HG02840 (cell line): ENCODE measurements at regions not wholly inside any gene's neighbourhood (a gene's known extent, or its start where the extent isn't known, plus 50 kb on each side); places are given as distances from the start of the nearest gene placed in this dataset.
"Not testable (repeated sequence)": the region's sequence is repeated elsewhere in the genome, so short reads cannot be mapped to it uniquely, and the experiment has no call there.

ENCODE experiments used
- ATAC-seq: cut with Tn5 transposase; IDR thresholded peaks from one replicate; pipeline ENCODE4 v1.9.1; 2021; ENCODE audit warnings: mild to moderate bottlenecking, moderate library complexity, moderate number of reproducible peaks; ENCODE audit not compliant: unreplicated experiment, low FRiP score

DNA sequence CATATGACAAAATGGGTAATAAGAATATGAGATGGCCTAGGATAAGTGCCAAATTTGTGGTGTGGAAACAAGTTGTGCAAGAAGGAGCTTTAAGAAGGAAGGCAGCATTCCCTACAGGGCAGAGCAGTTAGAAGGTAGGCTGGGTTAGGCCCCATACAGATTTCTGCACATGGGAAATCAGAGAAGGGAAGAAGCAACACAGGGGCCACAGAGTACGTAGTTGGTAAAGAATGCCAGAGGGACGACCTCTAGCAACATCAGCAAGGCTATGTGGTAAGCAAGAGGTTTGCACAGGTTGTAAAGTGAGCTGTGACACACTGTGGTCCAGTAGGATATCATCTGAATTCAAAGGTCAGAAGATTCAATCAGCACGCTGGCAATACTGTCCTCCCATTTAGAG is 765.6 kb upstream of the B3GALT2 start:
- no peak for ATAC-seq

GRCh38 chr1:193944454-193944853 is 758.0 kb upstream of the B3GALT2 start:
- no peak for ATAC-seq

DNA sequence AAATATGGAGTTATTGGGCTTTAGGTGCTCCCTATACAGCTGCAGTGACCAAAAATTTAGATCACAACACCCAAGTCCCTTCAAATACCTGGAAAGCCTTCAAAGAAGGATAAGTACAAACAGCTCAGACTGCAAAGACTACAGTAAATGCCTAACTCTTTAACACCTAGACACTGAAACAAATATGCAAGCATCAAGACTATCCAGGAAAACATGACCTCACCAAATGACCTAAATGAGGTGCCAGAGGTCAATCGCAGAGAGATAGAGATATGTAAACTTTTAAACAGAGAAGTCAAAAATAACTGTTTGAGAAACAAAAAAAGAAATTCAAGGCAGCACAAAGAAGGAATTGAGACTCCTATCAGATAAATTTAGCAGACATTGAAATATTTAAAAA is 753.8 kb upstream of the B3GALT2 start:
- no peak for ATAC-seq

- ATAC-seq = no peak
Observed at GRCh38 chr1:193939585-193939984, 753.2 kb upstream of the B3GALT2 start.

DNA sequence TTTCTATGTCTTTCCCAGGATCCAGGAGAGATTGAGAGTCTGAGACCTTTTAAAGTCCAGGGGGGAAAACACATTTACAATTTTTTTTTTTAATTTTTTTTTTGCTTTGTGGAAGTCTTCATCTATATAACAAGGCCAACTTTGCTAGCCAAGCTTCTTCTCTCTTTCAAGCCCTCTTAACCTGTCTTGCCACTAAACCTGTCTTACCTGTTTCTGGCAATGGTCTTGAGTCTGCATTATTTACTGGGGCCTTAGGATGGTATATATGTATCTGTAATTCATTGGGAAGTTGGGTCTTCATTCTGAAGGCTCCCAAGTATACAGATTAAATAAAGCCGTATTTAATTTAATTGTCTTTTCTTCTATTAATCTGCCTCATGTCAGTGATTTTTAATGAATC is 750.9 kb upstream of the B3GALT2 start:
- no peak for ATAC-seq

- no peak for ATAC-seq
Observed at GRCh38 chr1:193932979-193933378, 746.6 kb upstream of the B3GALT2 start.

DNA sequence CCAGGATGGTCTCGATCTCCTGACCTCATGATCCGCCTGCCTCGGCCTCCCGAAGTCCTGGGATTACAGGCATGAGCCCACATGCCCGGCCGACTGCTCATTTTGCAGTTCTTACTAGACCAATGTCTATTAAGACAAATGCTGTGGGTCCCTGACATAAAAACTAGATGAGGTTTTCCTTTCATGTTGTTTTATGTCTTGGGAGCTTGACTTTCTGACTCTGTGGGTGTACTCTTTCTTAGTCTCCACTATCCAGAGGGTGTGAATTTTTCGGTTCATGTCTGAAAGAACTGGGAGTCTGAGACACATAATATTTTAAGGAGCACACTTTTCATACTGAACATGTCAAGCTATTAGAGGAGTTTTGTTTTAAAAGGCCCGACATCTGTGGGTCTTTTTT is 744.9 kb upstream of the B3GALT2 start:
- ATAC-seq = no peak

DNA sequence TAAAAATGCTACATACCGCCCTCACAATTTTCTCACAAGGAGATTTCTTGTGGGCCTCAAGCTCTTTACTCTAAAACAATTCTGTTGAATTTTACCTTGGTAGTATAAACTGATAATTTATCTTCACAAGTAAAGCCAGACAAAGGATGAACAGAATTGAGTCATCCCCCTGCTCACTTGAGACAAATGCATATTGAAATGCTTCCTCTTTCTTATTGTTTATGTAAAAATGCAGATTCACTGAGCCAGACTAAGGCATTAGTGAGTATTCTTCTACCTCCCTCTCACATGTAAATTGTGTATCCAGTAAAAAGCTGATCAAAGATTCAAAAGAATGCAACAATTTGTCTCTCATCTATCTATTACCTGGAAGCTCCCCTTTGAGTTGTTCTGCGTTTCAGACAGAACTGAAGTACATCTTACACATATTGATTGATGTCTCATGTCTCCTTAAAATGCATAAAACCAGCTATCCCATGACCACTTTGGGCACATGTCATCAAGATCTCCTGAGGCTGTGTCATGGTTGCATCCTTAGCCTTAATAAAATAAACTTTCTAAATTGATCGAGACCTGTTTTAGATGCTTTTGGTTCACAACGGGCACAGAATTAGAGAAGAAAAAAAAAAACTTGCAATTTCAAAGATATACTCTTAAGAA is 743.1 kb upstream of the B3GALT2 start:
- no peak for ATAC-seq

DNA sequence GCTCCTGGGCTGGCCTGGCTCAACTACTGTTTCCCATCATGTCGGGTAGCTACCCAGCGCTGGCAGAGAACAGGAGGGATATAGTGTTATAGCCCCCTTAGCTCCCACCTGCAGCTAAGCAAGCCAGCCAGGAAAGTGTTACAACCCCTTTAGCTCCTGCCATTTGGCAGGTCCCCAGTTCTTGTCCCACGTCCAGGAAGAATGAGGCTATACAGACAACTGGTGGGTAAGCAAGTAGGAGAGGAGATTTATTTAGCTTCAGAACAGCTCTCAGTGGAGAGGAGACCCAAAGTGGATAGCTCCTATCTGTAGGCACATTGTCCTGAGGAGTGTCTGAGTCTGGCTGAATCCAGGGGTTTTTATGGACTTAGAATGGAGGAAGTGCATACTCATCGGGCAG is 741.1 kb upstream of the B3GALT2 start:
- ATAC-seq = no peak

GRCh38 chr1:193926956-193927355 is 740.5 kb upstream of the B3GALT2 start:
- ATAC-seq = no peak

DNA sequence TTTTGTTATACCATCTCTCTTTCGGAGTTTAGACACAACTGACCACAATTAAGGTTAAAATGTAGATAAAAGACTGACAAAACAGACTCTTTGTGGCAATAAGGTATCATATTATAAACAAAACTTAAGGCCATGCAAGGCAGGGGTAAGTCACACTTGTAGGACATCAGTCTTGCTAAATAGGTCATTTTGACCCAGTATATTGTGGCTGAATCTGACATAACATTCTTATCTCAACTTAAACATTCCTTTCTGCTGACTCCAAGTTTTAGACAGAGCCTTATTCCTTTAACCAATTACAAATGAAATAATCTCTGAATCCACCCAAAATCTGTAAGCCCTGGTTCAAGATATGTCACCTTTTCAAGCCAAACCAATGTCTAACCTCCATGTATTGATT is 733.4 kb upstream of the B3GALT2 start:
- ATAC-seq = no peak

DNA sequence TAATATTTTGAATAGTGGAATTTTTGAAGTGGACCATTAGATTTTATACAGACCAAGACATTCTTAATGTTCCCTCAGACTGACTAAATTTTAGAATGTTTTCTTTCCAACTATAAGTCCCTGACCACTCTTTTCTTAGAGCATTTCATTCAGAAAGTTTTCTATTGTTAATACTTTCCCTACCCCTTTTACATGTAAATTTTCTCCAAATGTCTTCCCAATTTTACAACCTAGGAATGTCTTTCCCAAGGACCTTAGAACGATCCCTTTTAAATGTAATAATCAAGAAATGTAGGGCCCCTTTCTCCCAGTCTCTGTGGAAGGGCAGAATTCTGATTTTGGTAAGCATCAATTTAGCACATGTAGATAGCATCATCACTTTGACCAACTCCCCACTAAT is 730.0 kb upstream of the B3GALT2 start:
- ATAC-seq = no peak

GRCh38 chr1:193914871-193915270 is 728.5 kb upstream of the B3GALT2 start:
- no peak for ATAC-seq

- ATAC-seq = no peak
Observed at GRCh38 chr1:193909406-193910082, 723.1 kb upstream of the B3GALT2 start.

DNA sequence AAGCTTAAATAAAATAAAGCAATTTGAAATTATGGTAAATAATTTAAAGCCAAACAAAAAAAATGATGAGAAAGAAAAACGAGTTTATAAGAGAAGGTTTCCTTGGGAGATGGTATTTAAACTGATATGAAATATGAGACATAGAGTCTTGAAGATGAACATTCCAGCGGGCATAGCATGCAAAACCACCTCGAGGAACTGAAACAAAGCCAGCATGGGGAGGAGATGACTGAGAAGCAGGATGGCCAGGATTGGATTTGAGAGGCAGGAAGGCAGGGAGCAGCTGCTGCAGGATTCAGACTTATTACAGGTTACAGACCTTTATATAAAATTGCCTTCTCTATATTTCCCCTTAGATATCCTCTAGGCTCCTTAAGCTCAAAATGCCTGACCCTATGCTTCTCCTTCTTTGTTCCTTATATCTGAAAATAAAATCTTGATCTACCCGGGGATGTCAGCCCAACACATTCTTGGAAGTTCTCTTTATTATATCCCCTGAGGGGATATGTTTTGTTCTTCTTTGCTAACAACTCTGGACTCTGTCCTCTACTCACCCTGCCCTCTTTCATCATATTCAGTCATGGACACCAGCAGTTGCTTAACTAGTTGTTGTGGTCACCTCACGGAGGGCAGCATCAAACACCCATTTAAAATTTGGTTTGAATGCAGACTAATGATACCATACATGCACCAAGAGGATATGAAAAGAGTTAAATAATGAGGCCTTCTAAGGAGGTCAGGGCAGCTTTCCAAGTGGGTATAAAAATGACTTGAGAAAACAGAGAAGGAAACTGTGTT is 719.1 kb upstream of the B3GALT2 start:
- no peak for ATAC-seq

- no peak for ATAC-seq
Observed at GRCh38 chr1:193891788-193892187, 705.4 kb upstream of the B3GALT2 start.

DNA sequence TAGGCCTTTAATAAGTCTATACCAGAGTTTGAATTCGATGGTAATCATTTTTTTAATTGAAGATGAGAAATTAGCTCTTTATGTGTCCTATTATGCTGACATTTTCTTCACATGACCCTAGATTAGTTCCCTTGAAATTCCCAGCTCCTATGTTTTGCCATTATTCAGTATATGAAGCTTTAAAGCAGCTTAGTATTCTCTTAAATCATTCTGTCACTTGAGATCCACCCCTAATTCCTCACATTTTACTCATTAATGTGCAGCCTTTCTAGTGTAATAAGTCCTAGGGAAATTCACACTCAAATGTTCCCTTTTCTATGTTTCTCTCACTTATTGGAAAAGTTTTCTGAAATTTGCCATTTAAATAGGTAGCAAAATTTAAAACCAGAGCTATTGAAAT is 704.5 kb upstream of the B3GALT2 start:
- no peak for ATAC-seq

DNA sequence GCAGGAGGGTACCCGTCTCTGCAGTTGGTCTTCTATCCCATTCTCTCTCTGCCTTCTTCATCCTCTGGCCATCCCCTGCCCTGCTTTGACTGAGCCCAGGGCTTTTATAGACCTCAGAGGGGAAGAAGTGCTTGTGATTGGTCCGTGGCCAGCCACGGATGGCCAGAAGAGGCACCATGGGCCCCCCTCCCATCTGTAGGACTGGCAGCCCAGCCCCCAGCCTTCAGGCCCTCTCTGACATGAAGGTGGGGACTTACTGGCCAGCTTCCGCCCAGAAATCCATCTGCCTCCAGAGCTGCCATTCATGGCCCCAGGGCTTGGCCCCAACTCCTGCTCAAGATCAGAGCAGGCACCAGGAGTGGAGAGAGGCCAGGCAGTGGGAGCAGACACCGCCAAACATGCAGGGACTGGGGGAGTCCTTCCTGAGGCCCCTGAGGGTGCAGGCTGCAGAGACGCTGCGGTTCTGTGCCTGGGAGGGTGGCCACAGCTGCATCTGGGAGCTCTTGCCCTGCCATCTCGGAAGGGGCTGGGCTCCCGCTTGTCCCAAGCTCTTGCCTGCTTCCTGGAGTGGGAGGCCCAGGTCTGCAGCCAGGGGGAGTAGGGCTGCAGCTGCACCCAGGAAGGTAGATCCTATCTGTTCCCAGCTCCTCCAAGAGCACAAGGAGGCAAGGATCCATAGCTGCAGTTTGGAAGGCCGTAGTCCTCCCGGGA is 698.6 kb upstream of the B3GALT2 start:
- no peak for ATAC-seq

DNA sequence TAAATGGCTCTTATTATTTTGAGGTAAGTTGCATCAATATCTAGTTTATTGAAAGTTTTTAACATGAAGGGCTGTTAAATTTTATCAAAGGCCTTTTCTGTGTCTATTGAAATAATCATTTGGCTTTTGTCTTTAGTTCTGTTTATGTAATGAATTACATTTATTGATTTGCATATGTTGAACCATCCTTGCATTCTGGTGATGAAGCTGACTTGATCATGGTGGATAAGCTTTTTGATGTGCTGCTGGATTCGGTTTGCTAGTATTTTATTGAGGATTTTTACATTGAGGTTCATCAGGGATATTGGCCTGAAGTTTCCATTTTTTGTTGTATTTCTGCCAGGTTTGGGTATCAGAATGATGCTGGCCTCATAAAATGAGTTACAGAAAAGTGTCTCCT is 691.5 kb upstream of the B3GALT2 start:
- ATAC-seq = not testable (repeated sequence)

- no peak for ATAC-seq
Observed at GRCh38 chr1:193868425-193868824, 682.0 kb upstream of the B3GALT2 start.

GRCh38 chr1:193856261-193856660 is 669.8 kb upstream of the B3GALT2 start:
- no peak for ATAC-seq
